ENCODE measurements at regions not wholly inside any gene's neighbourhood (a gene's known extent, or its start where the extent isn't known, plus 50 kb on each side); places are given as distances from the start of the nearest gene placed in this dataset.

DNA sequence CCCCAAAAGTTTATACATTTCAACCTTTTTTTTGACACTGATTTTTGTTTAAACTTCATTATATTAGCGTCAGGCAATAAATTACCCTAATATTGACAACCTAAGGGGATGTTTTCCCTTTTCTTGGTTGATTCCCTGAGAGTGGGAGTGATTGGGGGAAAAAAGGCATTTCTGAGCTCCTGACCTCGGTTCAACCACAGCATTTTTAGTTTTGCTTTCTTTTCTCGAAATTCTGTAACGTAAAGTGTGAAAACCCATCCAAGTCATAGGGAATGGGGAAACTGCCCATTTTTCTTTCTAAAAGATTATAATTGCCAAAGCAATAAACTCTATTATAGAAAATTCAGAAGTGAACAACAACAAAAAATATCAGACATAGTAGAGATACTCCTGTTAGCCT, 67.9 kb upstream of the SPACA1 start:
- TF ChIP-seq CSDC2 (CRISPR knock-in tag; IDR thresholded peaks at IDR 0.05) (no peak), ESRRG (CRISPR knock-in tag; IDR thresholded peaks at IDR 0.05) (no peak), ZNF70 (CRISPR knock-in tag; IDR thresholded peaks at IDR 0.05) (no peak), TCF4 (CRISPR knock-in tag; IDR thresholded peaks at IDR 0.05; ENCODE audit: borderline replicate concordance) (no peak), OSR1 (CRISPR knock-in tag; IDR thresholded peaks at IDR 0.05) (no peak), ZFP30 (CRISPR knock-in tag; IDR thresholded peaks at IDR 0.05) (no peak), RARB (CRISPR knock-in tag; IDR thresholded peaks at IDR 0.05) (no peak)
